HEK293 (cell line): ENCODE measurements at regions not wholly inside any gene's neighbourhood (a gene's known extent, or its start where the extent isn't known, plus 50 kb on each side); places are given as distances from the start of the nearest gene placed in this dataset.

Source experiments
- CTCF ChIA-PET: fragments of 350-600 bp; formaldehyde crosslinking; extraction: SDS; loops from one replicate; lab custom pipeline; 2021; ENCODE audit warnings: antibody characterized with exemption; lab: Yijun Ruan, JAX
- POLR2A ChIA-PET: fragments of 300-600 bp; formaldehyde crosslinking; extraction: SDS; loops from one replicate; lab custom pipeline; 2020; ENCODE audit warnings: antibody characterized with exemption, inconsistent platforms; lab: Yijun Ruan, JAX
- H3K27ac ChIP-seq: fragments of 200-500 bp; sonication (Bioruptor generic); 2 replicates; pipeline ENCODE4 v1.5.1; 2014; ENCODE audit warnings: low read depth, low read length, control low read depth, inconsistent platforms; ENCODE audit errors: extremely low read depth
- H3K36me3 ChIP-seq, 2 experiments: fragments of 200-500 bp in 1 of 2; sonication (Bioruptor generic) in 1 of 2; 1 replicate in 1 of 2; 2 replicates in 1 of 2; pipeline ENCODE4 v1.5.1; 2014 to 2017; ENCODE audit warnings: inconsistent platforms in 2 of 2, low read length in 2 of 2; ENCODE audit not compliant: control insufficient read depth in 2 of 2, insufficient read depth in 1 of 2
- H3K4me1 ChIP-seq: fragments of 200-500 bp; sonication (Bioruptor generic); 2 replicates; pipeline ENCODE4 v1.5.1; 2014; ENCODE audit warnings: mild to moderate bottlenecking, low read length, inconsistent platforms; ENCODE audit not compliant: control insufficient read depth, insufficient read depth
- H3K4me3 ChIP-seq: 2 replicates; pipeline ENCODE4 v1.5.1; 2011; ENCODE audit warnings: low read depth, mild to moderate bottlenecking, control low read depth, low read length, moderate library complexity
- H3K9me3 ChIP-seq: fragments of 200-500 bp; sonication (Bioruptor generic); 2 replicates; pipeline ENCODE4 v1.5.1; 2014; ENCODE audit warnings: low read depth, low read length, inconsistent platforms; ENCODE audit not compliant: control insufficient read depth, insufficient read depth
- GLIS2 ChIP-seq: fragments of 450-650 bp; formaldehyde crosslinking; IDR thresholded peaks from 2 replicates; pipeline ENCODE4 v1.5.1; 2016; ENCODE audit warnings: missing biosample characterization, missing genetic modification characterization
- SALL2 ChIP-seq: fragments of 450-650 bp; formaldehyde crosslinking; IDR thresholded peaks from 2 replicates; pipeline ENCODE4 v1.5.0; 2017; ENCODE audit warnings: missing biosample characterization, mild to moderate bottlenecking, missing genetic modification characterization, borderline replicate concordance
- SP2 ChIP-seq: fragments of 450-650 bp; formaldehyde crosslinking; IDR thresholded peaks from 2 replicates; pipeline ENCODE4 v1.5.1; 2016; ENCODE audit warnings: missing biosample characterization, missing genetic modification characterization
- ZBTB17 ChIP-seq: fragments of 450-650 bp; formaldehyde crosslinking; IDR thresholded peaks from 2 replicates; pipeline ENCODE4 v1.5.1; 2016; ENCODE audit warnings: missing biosample characterization, missing genetic modification characterization
- ZBTB20 ChIP-seq: fragments of 450-650 bp; formaldehyde crosslinking; IDR thresholded peaks from 2 replicates; pipeline ENCODE4 v1.5.1; 2016; ENCODE audit warnings: missing biosample characterization, missing genetic modification characterization
- ZBTB7A ChIP-seq: fragments of 450-650 bp; formaldehyde crosslinking; IDR thresholded peaks from 2 replicates; pipeline ENCODE4 v1.5.1; 2016; ENCODE audit warnings: low read depth, missing biosample characterization, missing genetic modification characterization
- ZIC2 ChIP-seq: fragments of 450-650 bp; formaldehyde crosslinking; IDR thresholded peaks from 2 replicates; pipeline ENCODE4 v1.5.1; 2016; ENCODE audit warnings: missing biosample characterization, missing genetic modification characterization
- ZNF112 ChIP-seq: fragments of 450-650 bp; formaldehyde crosslinking; IDR thresholded peaks from 2 replicates; pipeline ENCODE4 v1.5.0; 2017; ENCODE audit warnings: missing biosample characterization, missing genetic modification characterization
- ZNF335 ChIP-seq: fragments of 450-650 bp; formaldehyde crosslinking; conservative IDR thresholded peaks from 2 replicates; pipeline ENCODE4 v1.5.1; 2016; ENCODE audit warnings: missing biosample characterization, missing genetic modification characterization
- ZNF514 ChIP-seq: fragments of 450-650 bp; formaldehyde crosslinking; IDR thresholded peaks from 2 replicates; pipeline ENCODE4 v1.5.1; 2016; ENCODE audit warnings: missing biosample characterization, missing genetic modification characterization
- ZNF670 ChIP-seq: fragments of 450-650 bp; formaldehyde crosslinking; IDR thresholded peaks from 2 replicates; pipeline ENCODE4 v1.5.1; 2016; ENCODE audit warnings: missing biosample characterization, missing genetic modification characterization, low read depth
- ZSCAN30 ChIP-seq: fragments of 450-650 bp; IDR thresholded peaks from 2 replicates; pipeline ENCODE4 v1.5.1; 2018; ENCODE audit warnings: missing biosample characterization, mild to moderate bottlenecking, missing genetic modification characterization, moderate library complexity
- TF ChIP-seq, protein P1 (sequence below): fragments of 450-650 bp; formaldehyde crosslinking; IDR thresholded peaks from 2 replicates; pipeline ENCODE4 v1.5.1; 2016; ENCODE audit warnings: missing biosample characterization, missing genetic modification characterization
- TF ChIP-seq, protein P2 (sequence below): fragments of 450-650 bp; formaldehyde crosslinking; IDR thresholded peaks from 2 replicates; pipeline ENCODE4 v1.5.1; 2016; ENCODE audit warnings: missing biosample characterization, missing genetic modification characterization
- TF ChIP-seq, protein P3 (sequence below): fragments of 450-650 bp; formaldehyde crosslinking; IDR thresholded peaks from 2 replicates; pipeline ENCODE4 v1.5.1; 2016; ENCODE audit warnings: missing biosample characterization, missing genetic modification characterization, low read depth
- TF ChIP-seq, protein P4 (sequence below): fragments of 450-650 bp; formaldehyde crosslinking; IDR thresholded peaks from 2 replicates; pipeline ENCODE4 v1.5.1; 2016; ENCODE audit warnings: missing biosample characterization, missing genetic modification characterization
- TF ChIP-seq, protein P5 (sequence below): fragments of 450-650 bp; formaldehyde crosslinking; IDR thresholded peaks from 2 replicates; pipeline ENCODE4 v1.5.1; 2016; ENCODE audit warnings: missing biosample characterization, missing genetic modification characterization

DNA sequence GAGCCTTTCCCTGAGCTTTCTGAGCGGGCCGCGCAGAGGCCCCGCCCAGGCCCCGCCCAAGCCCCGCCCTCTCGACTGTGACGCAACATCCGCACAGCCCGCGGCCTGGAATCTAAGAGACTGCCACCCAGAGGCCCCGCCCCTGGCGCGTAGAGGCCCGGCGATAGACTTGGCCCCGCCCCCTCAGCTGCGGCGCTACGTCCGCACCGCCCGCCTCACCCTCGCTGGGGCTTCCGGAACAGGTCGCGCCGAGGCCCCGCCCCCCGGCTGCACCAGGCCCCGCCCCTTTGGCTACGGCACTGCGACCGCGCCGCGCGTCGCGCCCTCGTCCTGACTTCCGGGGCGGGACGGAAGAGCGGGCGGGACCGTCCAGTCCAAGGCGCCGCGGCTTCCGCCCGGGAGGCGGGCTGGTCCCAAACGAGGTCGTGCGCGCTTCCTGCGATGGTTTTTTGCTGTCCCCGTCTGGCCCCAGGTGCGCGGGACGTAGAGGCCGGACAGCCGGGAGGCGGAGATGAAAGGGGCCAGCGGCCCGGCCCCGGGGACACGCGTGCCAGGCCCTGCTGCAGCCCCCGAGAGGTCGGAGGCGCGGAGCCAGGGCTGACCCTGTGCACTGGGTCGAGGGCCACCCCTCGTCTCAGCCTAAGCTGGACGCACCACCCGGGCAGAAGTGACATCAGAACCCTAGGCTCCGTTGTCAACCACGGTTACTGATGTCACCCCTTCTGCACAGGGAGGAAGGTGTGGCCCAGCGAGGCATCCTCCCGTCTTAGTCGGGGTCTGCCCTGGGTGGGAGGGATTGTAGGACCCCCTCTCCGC lies 59.0 kb upstream of the WNT7B start (continued):
- TF ChIP-seq, protein P1, sequence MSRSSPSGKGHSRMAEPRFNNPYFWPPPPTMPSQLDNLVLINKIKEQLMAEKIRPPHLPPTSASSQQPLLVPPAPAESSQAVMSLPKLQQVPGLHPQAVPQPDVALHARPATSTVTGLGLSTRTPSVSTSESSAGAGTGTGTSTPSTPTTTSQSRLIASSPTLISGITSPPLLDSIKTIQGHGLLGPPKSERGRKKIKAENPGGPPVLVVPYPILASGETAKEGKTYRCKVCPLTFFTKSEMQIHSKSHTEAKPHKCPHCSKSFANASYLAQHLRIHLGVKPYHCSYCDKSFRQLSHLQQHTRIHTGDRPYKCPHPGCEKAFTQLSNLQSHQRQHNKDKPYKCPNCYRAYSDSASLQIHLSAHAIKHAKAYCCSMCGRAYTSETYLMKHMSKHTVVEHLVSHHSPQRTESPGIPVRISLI (tag by site-specific recombination): peak; percentile 69
- TF ChIP-seq ZBTB20 (tag by site-specific recombination) (peak; percentile 77), SP2 (peak; percentile 86), ZBTB7A (0 out of 2 replicates have a peak, but pooled peaks have one; percentile 21), GLIS2 (peak; percentile 83), ZNF335 (tag by site-specific recombination) (peak; percentile 81)
- TF ChIP-seq, protein P2, sequence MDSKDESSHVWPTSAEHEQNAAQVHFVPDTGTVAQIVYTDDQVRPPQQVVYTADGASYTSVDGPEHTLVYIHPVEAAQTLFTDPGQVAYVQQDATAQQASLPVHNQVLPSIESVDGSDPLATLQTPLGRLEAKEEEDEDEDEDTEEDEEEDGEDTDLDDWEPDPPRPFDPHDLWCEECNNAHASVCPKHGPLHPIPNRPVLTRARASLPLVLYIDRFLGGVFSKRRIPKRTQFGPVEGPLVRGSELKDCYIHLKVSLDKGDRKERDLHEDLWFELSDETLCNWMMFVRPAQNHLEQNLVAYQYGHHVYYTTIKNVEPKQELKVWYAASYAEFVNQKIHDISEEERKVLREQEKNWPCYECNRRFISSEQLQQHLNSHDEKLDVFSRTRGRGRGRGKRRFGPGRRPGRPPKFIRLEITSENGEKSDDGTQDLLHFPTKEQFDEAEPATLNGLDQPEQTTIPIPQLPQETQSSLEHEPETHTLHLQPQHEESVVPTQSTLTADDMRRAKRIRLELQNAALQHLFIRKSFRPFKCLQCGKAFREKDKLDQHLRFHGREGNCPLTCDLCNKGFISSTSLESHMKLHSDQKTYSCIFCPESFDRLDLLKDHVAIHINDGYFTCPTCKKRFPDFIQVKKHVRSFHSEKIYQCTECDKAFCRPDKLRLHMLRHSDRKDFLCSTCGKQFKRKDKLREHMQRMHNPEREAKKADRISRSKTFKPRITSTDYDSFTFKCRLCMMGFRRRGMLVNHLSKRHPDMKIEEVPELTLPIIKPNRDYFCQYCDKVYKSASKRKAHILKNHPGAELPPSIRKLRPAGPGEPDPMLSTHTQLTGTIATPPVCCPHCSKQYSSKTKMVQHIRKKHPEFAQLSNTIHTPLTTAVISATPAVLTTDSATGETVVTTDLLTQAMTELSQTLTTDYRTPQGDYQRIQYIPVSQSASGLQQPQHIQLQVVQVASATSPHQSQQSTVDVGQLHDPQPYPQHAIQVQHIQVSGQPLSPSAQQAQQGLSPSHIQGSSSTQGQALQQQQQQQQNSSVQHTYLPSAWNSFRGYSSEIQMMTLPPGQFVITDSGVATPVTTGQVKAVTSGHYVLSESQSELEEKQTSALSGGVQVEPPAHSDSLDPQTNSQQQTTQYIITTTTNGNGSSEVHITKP (tag by site-specific recombination): peak; percentile 75
- TF ChIP-seq, all 188 proteins: peak for 36

DNA sequence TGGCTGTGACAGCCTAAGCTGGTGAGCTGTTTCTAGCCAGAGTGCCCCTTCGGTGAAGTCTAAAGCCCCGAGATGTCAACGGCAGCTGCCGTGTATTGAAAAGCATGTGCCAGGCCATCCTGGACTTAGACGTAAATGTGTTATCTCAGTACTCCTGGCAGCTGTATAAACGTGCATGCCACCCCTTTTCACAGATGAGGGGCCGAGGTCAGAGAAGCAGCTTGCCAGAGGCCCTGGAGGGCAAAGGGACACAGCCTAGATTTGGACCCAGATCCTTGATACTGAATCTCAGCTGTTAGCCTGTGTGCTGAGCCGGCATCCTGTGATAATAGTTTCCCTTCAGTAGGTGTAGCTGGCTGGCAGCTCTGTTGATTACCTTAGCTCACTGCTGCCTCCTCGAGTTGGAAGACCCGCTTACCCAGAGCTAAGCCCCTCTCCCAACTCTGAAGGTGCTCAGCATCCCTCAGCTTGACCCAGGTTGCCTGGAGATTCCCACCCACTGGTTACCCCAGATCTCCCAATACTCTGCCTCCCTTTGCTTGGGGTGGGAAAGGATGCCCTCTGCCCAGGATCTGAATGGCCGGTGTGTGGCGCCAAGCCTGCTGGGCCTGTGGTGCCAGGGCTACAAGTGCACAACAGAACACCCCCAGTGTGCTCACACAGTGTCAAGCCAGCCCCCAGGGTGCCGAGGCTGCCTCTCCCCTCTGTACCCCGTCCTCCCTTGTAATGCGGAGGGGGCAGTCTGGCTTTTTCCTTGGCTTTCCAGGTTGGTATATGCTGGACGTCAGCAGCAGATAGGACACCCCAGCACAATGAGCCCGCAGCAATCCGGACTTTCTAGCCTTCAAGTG lies 59.8 kb upstream of the WNT7B start:
- Histone ChIP-seq H3K27ac (peak overlapping the region; percentile 80), H3K4me1 (peaks cover 5% of the 10 kb centered on the region), H3K9me3 (no peaks in the 10 kb centered on the region), H3K4me3 (peak overlapping the region; percentile 83), H3K36me3 (no peaks in the 10 kb centered on the region)
- CTCF ChIA-PET: interaction anchor here (0.6 to 7.2 kb wide), 14 partner anchors 9 to 540 kb away, joined by 3 to 101 read pairs (median 4); no protein-coding TSS in a partner anchor
- POLR2A ChIA-PET: interaction anchor here (1.1 to 3.0 kb wide), 9 partner anchors 9 to 260 kb away, joined by 3 to 41 read pairs (median 8); partner anchors contain the start of gene GTSE1
- TF ChIP-seq ZBTB7A (0 out of 2 replicates have a peak, but pooled peaks have one; percentile 4), ZIC2 (tag by site-specific recombination) (peak; percentile 49), ZNF335 (tag by site-specific recombination) (0 out of 2 replicates have a peak, but pooled peaks have one; percentile 27), ZNF112 (tag by site-specific recombination) (no peak), ZNF670 (tag by site-specific recombination) (no peak), ZBTB17 (tag by site-specific recombination) (0 out of 2 replicates have a peak, but pooled peaks have one; percentile 22), ZNF514 (tag by site-specific recombination) (no peak), SALL2 (tag by site-specific recombination) (no peak), ZSCAN30 (tag by site-specific recombination) (no peak)
- TF ChIP-seq, protein P3, sequence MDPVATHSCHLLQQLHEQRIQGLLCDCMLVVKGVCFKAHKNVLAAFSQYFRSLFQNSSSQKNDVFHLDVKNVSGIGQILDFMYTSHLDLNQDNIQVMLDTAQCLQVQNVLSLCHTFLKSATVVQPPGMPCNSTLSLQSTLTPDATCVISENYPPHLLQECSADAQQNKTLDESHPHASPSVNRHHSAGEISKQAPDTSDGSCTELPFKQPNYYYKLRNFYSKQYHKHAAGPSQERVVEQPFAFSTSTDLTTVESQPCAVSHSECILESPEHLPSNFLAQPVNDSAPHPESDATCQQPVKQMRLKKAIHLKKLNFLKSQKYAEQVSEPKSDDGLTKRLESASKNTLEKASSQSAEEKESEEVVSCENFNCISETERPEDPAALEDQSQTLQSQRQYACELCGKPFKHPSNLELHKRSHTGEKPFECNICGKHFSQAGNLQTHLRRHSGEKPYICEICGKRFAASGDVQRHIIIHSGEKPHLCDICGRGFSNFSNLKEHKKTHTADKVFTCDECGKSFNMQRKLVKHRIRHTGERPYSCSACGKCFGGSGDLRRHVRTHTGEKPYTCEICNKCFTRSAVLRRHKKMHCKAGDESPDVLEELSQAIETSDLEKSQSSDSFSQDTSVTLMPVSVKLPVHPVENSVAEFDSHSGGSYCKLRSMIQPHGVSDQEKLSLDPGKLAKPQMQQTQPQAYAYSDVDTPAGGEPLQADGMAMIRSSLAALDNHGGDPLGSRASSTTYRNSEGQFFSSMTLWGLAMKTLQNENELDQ (tag by site-specific recombination): no peak
- TF ChIP-seq, protein P4, sequence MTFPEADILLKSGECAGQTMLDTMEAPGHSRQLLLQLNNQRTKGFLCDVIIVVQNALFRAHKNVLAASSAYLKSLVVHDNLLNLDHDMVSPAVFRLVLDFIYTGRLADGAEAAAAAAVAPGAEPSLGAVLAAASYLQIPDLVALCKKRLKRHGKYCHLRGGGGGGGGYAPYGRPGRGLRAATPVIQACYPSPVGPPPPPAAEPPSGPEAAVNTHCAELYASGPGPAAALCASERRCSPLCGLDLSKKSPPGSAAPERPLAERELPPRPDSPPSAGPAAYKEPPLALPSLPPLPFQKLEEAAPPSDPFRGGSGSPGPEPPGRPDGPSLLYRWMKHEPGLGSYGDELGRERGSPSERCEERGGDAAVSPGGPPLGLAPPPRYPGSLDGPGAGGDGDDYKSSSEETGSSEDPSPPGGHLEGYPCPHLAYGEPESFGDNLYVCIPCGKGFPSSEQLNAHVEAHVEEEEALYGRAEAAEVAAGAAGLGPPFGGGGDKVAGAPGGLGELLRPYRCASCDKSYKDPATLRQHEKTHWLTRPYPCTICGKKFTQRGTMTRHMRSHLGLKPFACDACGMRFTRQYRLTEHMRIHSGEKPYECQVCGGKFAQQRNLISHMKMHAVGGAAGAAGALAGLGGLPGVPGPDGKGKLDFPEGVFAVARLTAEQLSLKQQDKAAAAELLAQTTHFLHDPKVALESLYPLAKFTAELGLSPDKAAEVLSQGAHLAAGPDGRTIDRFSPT: peak; percentile 51; the same call in 1 of the 2 replicates
- TF ChIP-seq, protein P5, sequence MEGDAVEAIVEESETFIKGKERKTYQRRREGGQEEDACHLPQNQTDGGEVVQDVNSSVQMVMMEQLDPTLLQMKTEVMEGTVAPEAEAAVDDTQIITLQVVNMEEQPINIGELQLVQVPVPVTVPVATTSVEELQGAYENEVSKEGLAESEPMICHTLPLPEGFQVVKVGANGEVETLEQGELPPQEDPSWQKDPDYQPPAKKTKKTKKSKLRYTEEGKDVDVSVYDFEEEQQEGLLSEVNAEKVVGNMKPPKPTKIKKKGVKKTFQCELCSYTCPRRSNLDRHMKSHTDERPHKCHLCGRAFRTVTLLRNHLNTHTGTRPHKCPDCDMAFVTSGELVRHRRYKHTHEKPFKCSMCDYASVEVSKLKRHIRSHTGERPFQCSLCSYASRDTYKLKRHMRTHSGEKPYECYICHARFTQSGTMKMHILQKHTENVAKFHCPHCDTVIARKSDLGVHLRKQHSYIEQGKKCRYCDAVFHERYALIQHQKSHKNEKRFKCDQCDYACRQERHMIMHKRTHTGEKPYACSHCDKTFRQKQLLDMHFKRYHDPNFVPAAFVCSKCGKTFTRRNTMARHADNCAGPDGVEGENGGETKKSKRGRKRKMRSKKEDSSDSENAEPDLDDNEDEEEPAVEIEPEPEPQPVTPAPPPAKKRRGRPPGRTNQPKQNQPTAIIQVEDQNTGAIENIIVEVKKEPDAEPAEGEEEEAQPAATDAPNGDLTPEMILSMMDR: peak; percentile 82
- TF ChIP-seq, all 188 proteins: peak for 6
